Ishikawa (cell line): ENCODE measurements at regions not wholly inside any gene's neighbourhood (a gene's known extent, or its start where the extent isn't known, plus 50 kb on each side); places are given as distances from the start of the nearest gene placed in this dataset.

Experiments used
- MAX ChIP-seq: IDR thresholded peaks from 2 replicates; pipeline ENCODE4 v1.6.1; 2012
- REST ChIP-seq: IDR thresholded peaks from 2 replicates; pipeline ENCODE4 v1.6.1; 2012; ENCODE audit warnings: low read depth, mild to moderate bottlenecking

DNA sequence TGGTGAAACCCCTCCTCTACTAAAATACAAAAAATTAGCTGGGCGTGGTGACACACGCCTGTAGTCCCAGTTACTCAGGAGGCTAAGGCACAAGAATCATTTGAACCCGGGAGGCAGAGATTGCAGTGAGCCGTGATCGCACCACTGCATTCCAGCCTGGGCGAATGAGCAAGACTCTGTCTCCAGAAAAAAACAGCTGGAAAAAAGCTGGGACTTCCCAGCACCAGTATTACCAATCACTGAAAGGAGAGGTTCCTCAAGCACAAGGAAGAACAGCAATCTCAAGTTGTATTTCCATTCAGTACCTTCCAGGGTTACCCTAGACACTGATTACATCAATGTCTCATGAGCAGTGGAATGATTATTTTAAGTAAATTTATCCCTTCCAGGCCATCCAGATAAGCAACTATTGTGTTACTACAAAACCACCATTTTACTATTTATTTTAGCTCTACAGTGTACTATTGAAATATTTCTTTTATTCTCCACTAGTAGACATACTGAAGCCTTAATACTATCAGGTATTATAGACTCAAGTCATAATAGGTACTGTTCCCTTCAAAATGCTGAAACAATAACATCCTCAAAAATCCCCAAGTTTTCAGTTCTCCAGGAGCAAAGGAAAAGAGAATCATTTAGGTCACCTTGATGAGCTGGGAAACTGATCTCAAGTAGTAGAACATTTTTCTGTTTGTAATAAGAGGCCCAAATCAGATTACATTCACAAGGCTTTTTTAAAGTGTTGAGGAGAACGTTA, 54.8 kb upstream of the VGLL4 start:
- TF ChIP-seq REST (no peak), MAX (no peak)
